NCI-H1092 (cell line): ENCODE measurements at regions not wholly inside any gene's neighbourhood (a gene's known extent, or its start where the extent isn't known, plus 50 kb on each side); places are given as distances from the start of the nearest gene placed in this dataset.
"Not testable (repeated sequence)": the region's sequence is repeated elsewhere in the genome, so short reads cannot be mapped to it uniquely, and the experiment has no call there.

Source experiments
- DNase-seq: peaks from one replicate; lab custom pipeline; 2025; lab: John Stamatoyannopoulos, UW

- DNase-seq = no peak
Measured at GRCh38 chr7:131670406-131670805, 114.0 kb upstream of the PODXL start.

- no peak for DNase-seq
Measured at GRCh38 chr7:131667699-131668098, 111.3 kb upstream of the PODXL start.

GRCh38 chr7:131665021-131665420, 108.6 kb upstream of the PODXL start:
- DNase-seq = no peak

GRCh38 chr7:131664570-131664969, 108.1 kb upstream of the PODXL start:
- DNase-seq = no peak

- DNase-seq = not testable (repeated sequence)
Measured at GRCh38 chr7:131662301-131662873, 106.0 kb upstream of the PODXL start.

GRCh38 chr7:131657881-131658280, 101.5 kb upstream of the PODXL start:
- DNase-seq = no peak

GRCh38 chr7:131656980-131657723, 100.7 kb upstream of the PODXL start:
- DNase-seq = no peak

- DNase-seq = no peak
Measured at GRCh38 chr7:131655866-131656265, 99.4 kb upstream of the PODXL start.

- DNase-seq = no peak
Measured at GRCh38 chr7:131655447-131655846, 99.0 kb upstream of the PODXL start.

- DNase-seq = peak; percentile 68
Measured at GRCh38 chr7:131654668-131655326, 98.4 kb upstream of the PODXL start.

- DNase-seq = no peak
Measured at GRCh38 chr7:131654249-131654558, 97.8 kb upstream of the PODXL start.

GRCh38 chr7:131653418-131654248, 97.2 kb upstream of the PODXL start:
- no peak for DNase-seq

- DNase-seq = no peak
Measured at GRCh38 chr7:131652934-131653333, 96.5 kb upstream of the PODXL start.

- no peak for DNase-seq
Measured at GRCh38 chr7:131652194-131652593, 95.8 kb upstream of the PODXL start.

GRCh38 chr7:131649879-131650278, 93.5 kb upstream of the PODXL start:
- DNase-seq = no peak

GRCh38 chr7:131649003-131649541, 92.6 kb upstream of the PODXL start:
- no peak for DNase-seq

- DNase-seq = no peak
Measured at GRCh38 chr7:131648491-131648890, 92.1 kb upstream of the PODXL start.

GRCh38 chr7:131646203-131646602, 89.8 kb upstream of the PODXL start:
- DNase-seq = no peak

- no peak for DNase-seq
Measured at GRCh38 chr7:131642429-131642828, 86.0 kb upstream of the PODXL start.

GRCh38 chr7:131640686-131641085, 84.3 kb upstream of the PODXL start:
- DNase-seq = no peak

GRCh38 chr7:131638641-131639430, 82.4 kb upstream of the PODXL start:
- DNase-seq = no peak

GRCh38 chr7:131637859-131638258, 81.4 kb upstream of the PODXL start:
- no peak for DNase-seq
